ENCODE measurements at regions not wholly inside any gene's neighbourhood (a gene's known extent, or its start where the extent isn't known, plus 50 kb on each side); places are given as distances from the start of the nearest gene placed in this dataset.
A peak's percentile ranks its signal among the peaks of the same experiment; 100 is the strongest.

DNA sequence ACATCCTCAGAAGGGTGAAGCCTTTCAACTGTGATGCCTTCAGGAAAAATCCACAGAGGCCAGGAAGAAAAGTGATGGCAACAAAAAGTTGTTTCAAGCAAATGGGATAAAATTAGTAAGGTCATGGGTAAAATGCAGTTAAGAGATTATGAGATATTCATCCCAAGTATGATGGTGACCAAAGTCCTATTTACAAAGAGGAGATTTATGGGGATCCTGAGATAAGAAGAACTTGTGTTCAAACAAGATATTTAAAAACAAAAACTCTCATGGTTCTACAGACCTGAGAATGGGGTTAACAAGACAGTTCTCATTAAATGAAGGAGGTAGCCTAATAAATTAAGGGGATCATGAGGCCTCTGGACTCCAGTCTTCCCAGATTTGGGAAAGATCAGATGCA, 184.4 kb downstream of the FCRL5 start:
- Histone ChIP-seq H4K8ac (ENCODE audit: low read depth, low read length) (no peak overlapping the region), H3K9me3 (ENCODE audit: insufficient read depth, low read depth, low read length) (no peaks in the 10 kb centered on the region), H3K14ac (ENCODE audit: low read length) (no peak overlapping the region), H3K79me2 (ENCODE audit: control insufficient read depth, insufficient read depth, low read length, poor library complexity) (no peaks in the 10 kb centered on the region), H4K12ac (ENCODE audit: low read depth, low read length) (no peak overlapping the region), H2BK120ac (ENCODE audit: insufficient read depth, low read length, poor library complexity) (no peak overlapping the region), H3K9ac (ENCODE audit: low read length) (no peak overlapping the region), H2AK5ac (ENCODE audit: low read length) (no peak overlapping the region), H3K4ac (ENCODE audit: low read depth, low read length) (no peak overlapping the region), H3K4me3 (ENCODE audit: low read depth, low read length) (no peak overlapping the region), H3K18ac (ENCODE audit: low read length) (no peak overlapping the region), H3K4me2 (ENCODE audit: low read length) (no peak overlapping the region), H2BK12ac (ENCODE audit: low read length) (no peak overlapping the region), H2AFZ (ENCODE audit: insufficient read depth, low read length, poor library complexity) (no peak overlapping the region), H3K27me3 (ENCODE audit: insufficient read depth, low read length) (no peaks in the 10 kb centered on the region), H3K23ac (ENCODE audit: low read length) (no peak overlapping the region), H4K91ac (ENCODE audit: low read depth, low read length) (no peak overlapping the region), H3K27ac (ENCODE audit: low read depth, low read length) (no peak overlapping the region), H3K4me1 (ENCODE audit: control insufficient read depth in 1 of 2, insufficient read depth in 2 of 2, low read length in 2 of 2) (peaks cover 0 to 1% of the 10 kb centered on the region in 2 experiments), H3K36me3 (ENCODE audit: control insufficient read depth in 1 of 2, insufficient read depth in 2 of 2, low read length in 2 of 2) (no peaks in the 10 kb centered on the region), H2BK5ac (ENCODE audit: low read depth, low read length, poor library complexity) (no peak overlapping the region), H3K79me1 (ENCODE audit: low read length) (no peaks in the 10 kb centered on the region)
- DNase-seq = no peak

DNA sequence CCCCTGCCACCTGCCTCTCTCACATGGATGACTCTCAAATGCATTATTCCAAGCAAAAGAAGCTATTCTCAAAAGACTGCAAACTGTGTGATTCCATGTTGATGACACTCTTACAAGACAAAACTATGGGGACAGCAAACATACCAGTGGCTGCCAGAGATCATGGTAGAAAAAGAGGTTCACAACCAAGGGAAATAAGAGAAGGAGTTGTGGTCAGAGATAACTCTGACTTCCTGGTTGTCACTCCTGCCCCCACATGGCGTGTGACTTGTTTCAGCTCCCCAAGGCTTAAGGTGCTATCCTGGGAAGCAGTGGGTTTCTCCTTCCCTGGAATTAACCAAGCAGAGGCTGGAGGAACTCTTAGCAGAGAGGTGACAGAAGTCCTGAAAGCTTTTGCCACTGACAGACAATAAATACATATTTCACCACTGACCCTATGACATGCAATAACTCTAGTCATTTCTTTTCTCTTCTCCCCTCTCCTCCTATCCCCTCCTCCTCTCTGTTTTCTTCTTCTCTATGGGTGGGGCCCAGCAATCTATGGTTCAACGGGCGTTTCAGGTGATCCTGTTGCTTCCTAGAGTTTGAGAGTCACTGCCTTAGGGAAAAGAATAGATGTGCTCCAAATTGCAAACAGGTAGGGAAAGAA, 185.1 kb downstream of the FCRL5 start:
- Histone ChIP-seq H3K36me3 (ENCODE audit: control insufficient read depth in 1 of 2, insufficient read depth in 2 of 2, low read length in 2 of 2) (no peaks in the 10 kb centered on the region), H3K79me2 (ENCODE audit: control insufficient read depth, insufficient read depth, low read length, poor library complexity) (no peaks in the 10 kb centered on the region), H3K4ac (ENCODE audit: low read depth, low read length) (no peak overlapping the region), H3K4me2 (ENCODE audit: low read length) (no peak overlapping the region), H3K4me3 (ENCODE audit: low read depth, low read length) (no peak overlapping the region), H3K9ac (ENCODE audit: low read length) (no peak overlapping the region), H3K9me3 (ENCODE audit: insufficient read depth, low read depth, low read length) (no peaks in the 10 kb centered on the region), H3K18ac (ENCODE audit: low read length) (no peak overlapping the region), H3K4me1 (ENCODE audit: control insufficient read depth in 1 of 2, insufficient read depth in 2 of 2, low read length in 2 of 2) (peaks cover 0 to 1% of the 10 kb centered on the region in 2 experiments), H2AFZ (ENCODE audit: insufficient read depth, low read length, poor library complexity) (no peak overlapping the region), H2BK120ac (ENCODE audit: insufficient read depth, low read length, poor library complexity) (no peak overlapping the region), H3K23ac (ENCODE audit: low read length) (no peak overlapping the region), H3K14ac (ENCODE audit: low read length) (no peak overlapping the region), H4K12ac (ENCODE audit: low read depth, low read length) (no peak overlapping the region), H3K27me3 (ENCODE audit: insufficient read depth, low read length) (no peaks in the 10 kb centered on the region), H3K79me1 (ENCODE audit: low read length) (no peaks in the 10 kb centered on the region), H4K8ac (ENCODE audit: low read depth, low read length) (no peak overlapping the region), H2AK5ac (ENCODE audit: low read length) (no peak overlapping the region), H2BK5ac (ENCODE audit: low read depth, low read length, poor library complexity) (no peak overlapping the region), H3K27ac (ENCODE audit: low read depth, low read length) (no peak overlapping the region), H4K91ac (ENCODE audit: low read depth, low read length) (no peak overlapping the region), H2BK12ac (ENCODE audit: low read length) (no peak overlapping the region)
- no peak for DNase-seq
- WGBS (ENCODE audit: extremely low coverage, insufficient coverage, insufficient read length) = no CpG with 5 or more reads among the region's 3 CpGs

DNA sequence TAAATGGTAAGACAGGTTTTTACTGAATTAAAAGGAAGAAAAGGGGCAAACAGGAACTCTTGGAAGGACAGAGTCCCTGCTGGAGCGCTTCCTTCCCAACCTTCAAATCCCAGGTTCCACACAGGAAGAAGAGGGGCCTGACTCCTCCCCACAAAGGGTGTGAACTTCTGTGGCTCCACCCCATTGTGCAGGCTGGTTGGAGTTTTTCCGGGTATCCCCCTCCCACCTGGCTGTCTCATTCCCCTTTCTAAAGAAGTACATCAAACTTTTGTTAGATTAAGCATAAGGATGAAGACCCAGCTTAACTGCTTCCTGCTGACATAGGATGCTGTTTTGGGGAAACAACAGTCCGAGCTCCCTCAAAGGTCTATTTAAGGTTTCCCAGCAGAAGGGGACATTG, 187.7 kb downstream of the FCRL5 start:
- H3K79me1 ChIP-seq (ENCODE audit: low read length) = no peaks in the 10 kb centered on the region
- WGBS (ENCODE audit: extremely low coverage, insufficient coverage, insufficient read length) = no CpG with 5 or more reads among the region's 3 CpGs
- H3K27me3 ChIP-seq (ENCODE audit: insufficient read depth, low read length) = no peaks in the 10 kb centered on the region
- no peak overlapping the region for H2BK12ac ChIP-seq (ENCODE audit: low read length)
- H4K8ac ChIP-seq (ENCODE audit: low read depth, low read length) = no peak overlapping the region
- H3K4me2 ChIP-seq (ENCODE audit: low read length) = no peak overlapping the region
- H3K18ac ChIP-seq (ENCODE audit: low read length) = no peak overlapping the region
- H3K79me2 ChIP-seq (ENCODE audit: control insufficient read depth, insufficient read depth, low read length, poor library complexity) = no peaks in the 10 kb centered on the region
- H2BK120ac ChIP-seq (ENCODE audit: insufficient read depth, low read length, poor library complexity) = no peak overlapping the region
- H3K4me1 ChIP-seq (ENCODE audit: control insufficient read depth in 1 of 2, insufficient read depth in 2 of 2, low read length in 2 of 2) = peaks cover 0 to 1% of the 10 kb centered on the region in 2 experiments
- H4K12ac ChIP-seq (ENCODE audit: low read depth, low read length) = no peak overlapping the region
- no peak overlapping the region for H3K14ac ChIP-seq (ENCODE audit: low read length)
- H2AFZ ChIP-seq (ENCODE audit: insufficient read depth, low read length, poor library complexity) = no peak overlapping the region
- H3K4ac ChIP-seq (ENCODE audit: low read depth, low read length) = no peak overlapping the region
- H3K27ac ChIP-seq (ENCODE audit: low read depth, low read length) = no peak overlapping the region
- H2BK5ac ChIP-seq (ENCODE audit: low read depth, low read length, poor library complexity) = no peak overlapping the region
- no peak overlapping the region for H3K23ac ChIP-seq (ENCODE audit: low read length)
- no peak overlapping the region for H2AK5ac ChIP-seq (ENCODE audit: low read length)
- H4K91ac ChIP-seq (ENCODE audit: low read depth, low read length) = no peak overlapping the region
- no peaks in the 10 kb centered on the region for H3K36me3 ChIP-seq (ENCODE audit: control insufficient read depth in 1 of 2, insufficient read depth in 2 of 2, low read length in 2 of 2)
- no peak overlapping the region for H3K4me3 ChIP-seq (ENCODE audit: low read depth, low read length)
- H3K9me3 ChIP-seq (ENCODE audit: insufficient read depth, low read depth, low read length) = no peaks in the 10 kb centered on the region
- no peak for DNase-seq
- H3K9ac ChIP-seq (ENCODE audit: low read length) = no peak overlapping the region

DNA sequence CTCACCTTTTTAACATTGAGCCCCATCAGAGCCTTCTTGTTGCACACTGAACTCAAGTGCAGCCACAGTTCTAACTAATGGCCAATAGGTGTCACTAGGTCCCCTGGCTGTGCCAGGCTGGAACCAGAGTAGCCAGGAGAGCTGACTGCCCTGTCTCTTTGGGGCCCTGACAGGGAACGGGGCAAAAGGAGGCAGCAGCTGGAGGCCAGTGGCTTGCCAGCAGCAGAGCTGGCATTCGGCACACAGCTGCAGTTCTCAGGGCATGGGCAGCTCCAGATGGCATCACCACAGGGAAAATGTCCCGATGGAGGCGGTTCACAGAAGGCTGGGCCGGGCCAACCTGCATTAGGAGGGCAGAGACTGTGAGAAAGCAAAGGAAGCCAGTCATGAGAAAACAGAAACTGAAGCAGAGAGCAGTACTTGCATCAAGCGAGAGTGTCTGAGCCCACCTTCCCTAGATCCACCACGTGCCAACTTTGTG, 188.6 kb downstream of the FCRL5 start:
- no peak overlapping the region for H3K18ac ChIP-seq (ENCODE audit: low read length)
- no CpG with 5 or more reads among the region's 7 CpGs for WGBS (ENCODE audit: extremely low coverage, insufficient coverage, insufficient read length)
- H2BK12ac ChIP-seq (ENCODE audit: low read length) = no peak overlapping the region

More for the DNA sequence above, 188.6 kb downstream of the FCRL5 start:
- Histone ChIP-seq H3K79me2 (ENCODE audit: control insufficient read depth, insufficient read depth, low read length, poor library complexity) (no peaks in the 10 kb centered on the region), H3K79me1 (ENCODE audit: low read length) (no peaks in the 10 kb centered on the region), H3K36me3 (ENCODE audit: control insufficient read depth in 1 of 2, insufficient read depth in 2 of 2, low read length in 2 of 2) (no peaks in the 10 kb centered on the region), H4K12ac (ENCODE audit: low read depth, low read length) (no peak overlapping the region), H3K4me1 (ENCODE audit: control insufficient read depth in 1 of 2, insufficient read depth in 2 of 2, low read length in 2 of 2) (peaks cover 0 to 1% of the 10 kb centered on the region in 2 experiments), H3K4me3 (ENCODE audit: low read depth, low read length) (no peak overlapping the region), H2BK120ac (ENCODE audit: insufficient read depth, low read length, poor library complexity) (no peak overlapping the region), H3K4me2 (ENCODE audit: low read length) (no peak overlapping the region), H3K9ac (ENCODE audit: low read length) (no peak overlapping the region), H3K27ac (ENCODE audit: low read depth, low read length) (no peak overlapping the region), H3K14ac (ENCODE audit: low read length) (no peak overlapping the region), H2AK5ac (ENCODE audit: low read length) (no peak overlapping the region), H4K8ac (ENCODE audit: low read depth, low read length) (no peak overlapping the region), H4K91ac (ENCODE audit: low read depth, low read length) (no peak overlapping the region), H2AFZ (ENCODE audit: insufficient read depth, low read length, poor library complexity) (no peak overlapping the region), H3K27me3 (ENCODE audit: insufficient read depth, low read length) (no peaks in the 10 kb centered on the region), H2BK5ac (ENCODE audit: low read depth, low read length, poor library complexity) (no peak overlapping the region), H3K9me3 (ENCODE audit: insufficient read depth, low read depth, low read length) (no peaks in the 10 kb centered on the region), H3K23ac (ENCODE audit: low read length) (no peak overlapping the region), H3K4ac (ENCODE audit: low read depth, low read length) (no peak overlapping the region)
- peak; percentile 19 to 61 for DNase-seq
